ENCODE measurements at regions not wholly inside any gene's neighbourhood (a gene's known extent, or its start where the extent isn't known, plus 50 kb on each side); places are given as distances from the start of the nearest gene placed in this dataset.

DNA sequence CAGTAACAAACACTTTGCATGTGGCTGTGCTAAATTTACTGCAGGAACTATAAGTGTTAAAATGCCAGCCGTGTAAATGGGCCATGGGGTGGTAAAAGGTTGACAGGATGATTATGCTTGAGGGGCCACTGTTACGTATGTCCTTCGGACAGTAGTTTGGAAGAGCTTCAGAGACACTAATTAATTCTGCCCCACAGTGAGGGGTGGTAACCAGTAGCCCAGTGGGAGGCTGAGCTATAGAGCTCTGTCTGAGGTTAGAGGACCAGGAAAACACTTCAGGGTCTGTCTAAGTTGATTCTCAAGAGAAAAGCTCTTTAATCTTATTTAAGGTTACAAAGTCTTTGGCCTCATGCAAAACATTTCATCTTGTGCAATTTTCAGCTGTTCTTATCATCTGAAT is 176.6 kb downstream of the DMRTA1 start:
- no peak overlapping the region for H2AFZ ChIP-seq (ENCODE audit: low read depth, low read length)

DNA sequence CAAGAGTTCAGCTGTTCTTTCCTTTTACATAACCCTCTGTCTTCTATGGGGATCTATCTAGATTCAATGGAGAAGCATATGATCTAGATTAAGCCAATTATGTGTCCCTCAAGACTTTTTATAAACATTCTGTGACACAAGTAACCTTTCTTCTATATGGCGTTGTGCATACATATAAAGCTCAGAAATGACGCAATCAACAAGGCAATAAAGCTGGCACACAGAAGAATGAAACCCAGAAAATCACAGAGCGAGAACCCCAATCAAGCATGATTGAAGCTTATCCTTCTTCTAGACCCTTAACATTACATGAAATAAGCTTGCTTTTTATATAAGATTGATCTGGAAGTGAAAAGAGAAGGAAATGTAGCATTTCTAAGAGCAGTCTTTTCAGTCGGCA is 178.9 kb downstream of the DMRTA1 start:
- TF ChIP-seq EZH2 (IDR thresholded peaks at IDR 0.05; ENCODE audit: borderline replicate concordance, insufficient read depth, low read length, poor library complexity, severe bottlenecking) (no peak), RAD21 (conservative IDR thresholded peaks at IDR 0.05) (no peak), SMC3 (conservative IDR thresholded peaks at IDR 0.05; ENCODE audit: poor library complexity) (no peak), TAF1 (IDR thresholded peaks at IDR 0.05; ENCODE audit: low read depth) (no peak), POLR2AphosphoS5 (IDR thresholded peaks at IDR 0.05) (no peak), MXI1 (conservative IDR thresholded peaks at IDR 0.05; ENCODE audit: poor library complexity, severe bottlenecking) (no peak), EP300 (conservative IDR thresholded peaks at IDR 0.05; ENCODE audit: poor library complexity, severe bottlenecking) (no peak)
- TF ChIP-seq, protein P1, sequence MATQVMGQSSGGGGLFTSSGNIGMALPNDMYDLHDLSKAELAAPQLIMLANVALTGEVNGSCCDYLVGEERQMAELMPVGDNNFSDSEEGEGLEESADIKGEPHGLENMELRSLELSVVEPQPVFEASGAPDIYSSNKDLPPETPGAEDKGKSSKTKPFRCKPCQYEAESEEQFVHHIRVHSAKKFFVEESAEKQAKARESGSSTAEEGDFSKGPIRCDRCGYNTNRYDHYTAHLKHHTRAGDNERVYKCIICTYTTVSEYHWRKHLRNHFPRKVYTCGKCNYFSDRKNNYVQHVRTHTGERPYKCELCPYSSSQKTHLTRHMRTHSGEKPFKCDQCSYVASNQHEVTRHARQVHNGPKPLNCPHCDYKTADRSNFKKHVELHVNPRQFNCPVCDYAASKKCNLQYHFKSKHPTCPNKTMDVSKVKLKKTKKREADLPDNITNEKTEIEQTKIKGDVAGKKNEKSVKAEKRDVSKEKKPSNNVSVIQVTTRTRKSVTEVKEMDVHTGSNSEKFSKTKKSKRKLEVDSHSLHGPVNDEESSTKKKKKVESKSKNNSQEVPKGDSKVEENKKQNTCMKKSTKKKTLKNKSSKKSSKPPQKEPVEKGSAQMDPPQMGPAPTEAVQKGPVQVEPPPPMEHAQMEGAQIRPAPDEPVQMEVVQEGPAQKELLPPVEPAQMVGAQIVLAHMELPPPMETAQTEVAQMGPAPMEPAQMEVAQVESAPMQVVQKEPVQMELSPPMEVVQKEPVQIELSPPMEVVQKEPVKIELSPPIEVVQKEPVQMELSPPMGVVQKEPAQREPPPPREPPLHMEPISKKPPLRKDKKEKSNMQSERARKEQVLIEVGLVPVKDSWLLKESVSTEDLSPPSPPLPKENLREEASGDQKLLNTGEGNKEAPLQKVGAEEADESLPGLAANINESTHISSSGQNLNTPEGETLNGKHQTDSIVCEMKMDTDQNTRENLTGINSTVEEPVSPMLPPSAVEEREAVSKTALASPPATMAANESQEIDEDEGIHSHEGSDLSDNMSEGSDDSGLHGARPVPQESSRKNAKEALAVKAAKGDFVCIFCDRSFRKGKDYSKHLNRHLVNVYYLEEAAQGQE (IDR thresholded peaks at IDR 0.05; ENCODE audit: borderline replicate concordance), result no peak
- TF ChIP-seq, protein P2, sequence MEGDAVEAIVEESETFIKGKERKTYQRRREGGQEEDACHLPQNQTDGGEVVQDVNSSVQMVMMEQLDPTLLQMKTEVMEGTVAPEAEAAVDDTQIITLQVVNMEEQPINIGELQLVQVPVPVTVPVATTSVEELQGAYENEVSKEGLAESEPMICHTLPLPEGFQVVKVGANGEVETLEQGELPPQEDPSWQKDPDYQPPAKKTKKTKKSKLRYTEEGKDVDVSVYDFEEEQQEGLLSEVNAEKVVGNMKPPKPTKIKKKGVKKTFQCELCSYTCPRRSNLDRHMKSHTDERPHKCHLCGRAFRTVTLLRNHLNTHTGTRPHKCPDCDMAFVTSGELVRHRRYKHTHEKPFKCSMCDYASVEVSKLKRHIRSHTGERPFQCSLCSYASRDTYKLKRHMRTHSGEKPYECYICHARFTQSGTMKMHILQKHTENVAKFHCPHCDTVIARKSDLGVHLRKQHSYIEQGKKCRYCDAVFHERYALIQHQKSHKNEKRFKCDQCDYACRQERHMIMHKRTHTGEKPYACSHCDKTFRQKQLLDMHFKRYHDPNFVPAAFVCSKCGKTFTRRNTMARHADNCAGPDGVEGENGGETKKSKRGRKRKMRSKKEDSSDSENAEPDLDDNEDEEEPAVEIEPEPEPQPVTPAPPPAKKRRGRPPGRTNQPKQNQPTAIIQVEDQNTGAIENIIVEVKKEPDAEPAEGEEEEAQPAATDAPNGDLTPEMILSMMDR (IDR thresholded peaks at IDR 0.05; ENCODE audit: poor library complexity, severe bottlenecking), result no peak
- Histone ChIP-seq H3K27ac (ENCODE audit: low read length) (no peak overlapping the region), H2AFZ (ENCODE audit: low read depth, low read length) (no peak overlapping the region), H3F3A (ENCODE audit: insufficient read depth, low read length, poor library complexity, severe bottlenecking) (no peaks in the 10 kb centered on the region), H3K36me3 (ENCODE audit: insufficient read depth, low read length) (no peaks in the 10 kb centered on the region), H3K9ac (ENCODE audit: low read length) (no peak overlapping the region), H3K4me3 (ENCODE audit: low read length) (no peak overlapping the region), H3K4me2 (ENCODE audit: low read length) (no peak overlapping the region), H4K20me1 (ENCODE audit: insufficient read depth) (no peaks in the 10 kb centered on the region), H3K9me3 (ENCODE audit: low read length) (no peaks in the 10 kb centered on the region), H3K79me2 (replicated peaks; ENCODE audit: insufficient read depth, low read length) (no peaks in the 10 kb centered on the region), H3K27me3 (ENCODE audit: insufficient read depth, low read depth, low read length) (no peaks in the 10 kb centered on the region), H3K9me2 (ENCODE audit: insufficient read depth, low read length) (no peaks in the 10 kb centered on the region)

More for the DNA sequence above, 176.6 kb downstream of the DMRTA1 start:
- H3K79me2 ChIP-seq (replicated peaks; ENCODE audit: insufficient read depth, low read length), result no peaks in the 10 kb centered on the region
- no peak for TF ChIP-seq EP300 (conservative IDR thresholded peaks at IDR 0.05; ENCODE audit: poor library complexity, severe bottlenecking)
- H3F3A ChIP-seq (ENCODE audit: insufficient read depth, low read length, poor library complexity, severe bottlenecking), result no peaks in the 10 kb centered on the region
- H3K27ac ChIP-seq (ENCODE audit: low read length), result no peak overlapping the region
- no peak overlapping the region for H3K4me2 ChIP-seq (ENCODE audit: low read length)
- no peak overlapping the region for H3K4me3 ChIP-seq (ENCODE audit: low read length)
- H3K9me2 ChIP-seq (ENCODE audit: insufficient read depth, low read length), result no peaks in the 10 kb centered on the region
- H3K36me3 ChIP-seq (ENCODE audit: insufficient read depth, low read length), result no peaks in the 10 kb centered on the region
- no peak overlapping the region for H3K9ac ChIP-seq (ENCODE audit: low read length)
- no peaks in the 10 kb centered on the region for H3K9me3 ChIP-seq (ENCODE audit: low read length)
- no peaks in the 10 kb centered on the region for H3K27me3 ChIP-seq (ENCODE audit: insufficient read depth, low read depth, low read length)
- H4K20me1 ChIP-seq (ENCODE audit: insufficient read depth), result no peaks in the 10 kb centered on the region

DNA sequence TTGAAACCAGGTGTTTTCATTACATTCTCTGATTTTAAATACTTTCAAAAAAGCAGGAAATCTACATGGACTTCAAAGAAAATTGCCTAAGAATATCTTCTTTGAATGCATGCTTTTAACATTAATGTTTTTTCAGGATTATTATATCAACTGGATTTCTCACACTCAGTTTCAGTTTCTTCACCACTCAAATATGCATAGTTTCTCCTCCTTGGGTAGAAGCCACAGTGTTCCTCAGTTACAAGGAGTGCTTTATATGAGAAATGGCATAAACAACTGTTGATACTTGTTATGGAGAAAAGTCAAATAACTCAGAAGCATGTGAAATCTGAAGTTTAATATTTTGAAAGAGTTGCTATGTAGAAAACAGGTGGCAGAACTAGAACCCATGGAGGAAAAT is 196.9 kb downstream of the DMRTA1 start:
- Histone ChIP-seq H3K9ac (ENCODE audit: low read length) (no peak overlapping the region), H3K9me3 (ENCODE audit: low read length) (no peaks in the 10 kb centered on the region), H3K36me3 (ENCODE audit: insufficient read depth, low read length) (no peaks in the 10 kb centered on the region), H3K4me2 (ENCODE audit: low read length) (no peak overlapping the region), H3F3A (ENCODE audit: insufficient read depth, low read length, poor library complexity, severe bottlenecking) (no peaks in the 10 kb centered on the region), H3K4me3 (ENCODE audit: low read length) (no peak overlapping the region), H3K9me2 (ENCODE audit: insufficient read depth, low read length) (no peaks in the 10 kb centered on the region), H3K79me2 (replicated peaks; ENCODE audit: insufficient read depth, low read length) (no peaks in the 10 kb centered on the region), H3K27ac (ENCODE audit: low read length) (no peak overlapping the region), H3K27me3 (ENCODE audit: insufficient read depth, low read depth, low read length) (no peaks in the 10 kb centered on the region), H4K20me1 (ENCODE audit: insufficient read depth) (no peaks in the 10 kb centered on the region), H2AFZ (ENCODE audit: low read depth, low read length) (no peak overlapping the region)
- TF ChIP-seq, protein P2 (IDR thresholded peaks at IDR 0.05; ENCODE audit: poor library complexity, severe bottlenecking), result no peak
